ENCODE measurements at regions not wholly inside any gene's neighbourhood (a gene's known extent, or its start where the extent isn't known, plus 50 kb on each side); places are given as distances from the start of the nearest gene placed in this dataset.

GRCh38 chr4:16442296-16442695 is 216.0 kb upstream of the TAPT1 start:
- H3K27me3 ChIP-seq: no peaks in the 10 kb centered on the region
- intact Hi-C loops (cut with DNase I; ENCODE audit: low total_unique reads): no loop called here
- no peaks in the 10 kb centered on the region for H3K36me3 ChIP-seq
- peaks cover 0 to 12% (median 8%) of the 10 kb centered on the region in 4 donors for H3K9me3 ChIP-seq
- no peak overlapping the region for H3K27ac ChIP-seq
- TF ChIP-seq POLR2AphosphoS5 (IDR thresholded peaks at IDR 0.05) (no peak), CTCF (IDR thresholded peaks at IDR 0.05) (no peak), EP300 (IDR thresholded peaks at IDR 0.05) (no peak), POLR2A (IDR thresholded peaks at IDR 0.05) (no peak)
- H3K4me3 ChIP-seq: no peak overlapping the region
- WGBS, 5 donors: 32 to 41% (median 39%) methylated on average over 1 of the region's 1 CpG
- no peak for DNase-seq
- H3K4me1 ChIP-seq: no peaks in the 10 kb centered on the region

- H3K4me1 ChIP-seq: no peaks in the 10 kb centered on the region
- no peak for TF ChIP-seq POLR2AphosphoS5 (IDR thresholded peaks at IDR 0.05)
- TF ChIP-seq POLR2A (IDR thresholded peaks at IDR 0.05): no peak
- TF ChIP-seq CTCF (IDR thresholded peaks at IDR 0.05): no peak
- no peak for TF ChIP-seq EP300 (IDR thresholded peaks at IDR 0.05)
- no peaks in the 10 kb centered on the region for H3K36me3 ChIP-seq
- peaks cover 0 to 18% (median 14%) of the 10 kb centered on the region in 4 donors for H3K9me3 ChIP-seq
- no peak overlapping the region for H3K4me3 ChIP-seq
- 40 to 59% (median 47%) methylated on average over 1 of the region's 1 CpG for WGBS, 5 donors
- peak in 1 of 2 donors; percentile 75 for DNase-seq
- no peaks in the 10 kb centered on the region for H3K27me3 ChIP-seq
- intact Hi-C loops (cut with DNase I; ENCODE audit: low total_unique reads): loop anchor here (10.0 kb wide), 1 partner anchor 145 kb away; no protein-coding TSS in a partner anchor
- H3K27ac ChIP-seq: no peak overlapping the region
Measured at GRCh38 chr4:16439768-16440167, 213.5 kb upstream of the TAPT1 start.

- DNase-seq: peak in 1 of 2 donors; percentile 8
- H3K4me3 ChIP-seq: no peak overlapping the region
- H3K36me3 ChIP-seq: no peaks in the 10 kb centered on the region
- intact Hi-C loops (cut with DNase I; ENCODE audit: low total_unique reads): loop anchor here (10.0 kb wide), 1 partner anchor 144 kb away; no protein-coding TSS in a partner anchor
- TF ChIP-seq POLR2A (IDR thresholded peaks at IDR 0.05) (no peak), EP300 (IDR thresholded peaks at IDR 0.05) (no peak), POLR2AphosphoS5 (IDR thresholded peaks at IDR 0.05) (no peak), CTCF (IDR thresholded peaks at IDR 0.05) (no peak)
- no peaks in the 10 kb centered on the region for H3K4me1 ChIP-seq
- H3K9me3 ChIP-seq: peaks cover 0 to 18% (median 14%) of the 10 kb centered on the region in 4 donors
- H3K27ac ChIP-seq: no peak overlapping the region
- H3K27me3 ChIP-seq: no peaks in the 10 kb centered on the region
Measured at GRCh38 chr4:16438986-16439385, 212.7 kb upstream of the TAPT1 start.

- Histone ChIP-seq H3K9me3 (peaks cover 0 to 18% (median 14%) of the 10 kb centered on the region in 4 donors), H3K27me3 (no peaks in the 10 kb centered on the region), H3K36me3 (no peaks in the 10 kb centered on the region), H3K4me3 (no peak overlapping the region), H3K4me1 (no peaks in the 10 kb centered on the region), H3K27ac (no peak overlapping the region)
- intact Hi-C loops (cut with DNase I; ENCODE audit: low total_unique reads): loop anchor here (10.0 kb wide), 1 partner anchor 143 kb away; no protein-coding TSS in a partner anchor
- DNase-seq: no peak
- TF ChIP-seq POLR2A (IDR thresholded peaks at IDR 0.05) (no peak), POLR2AphosphoS5 (IDR thresholded peaks at IDR 0.05) (no peak), EP300 (IDR thresholded peaks at IDR 0.05) (no peak), CTCF (IDR thresholded peaks at IDR 0.05) (no peak)
- WGBS, 5 donors: 79 to 87% (median 83%) methylated on average over 2 of the region's 2 CpGs
Measured at GRCh38 chr4:16437836-16438235, 211.6 kb upstream of the TAPT1 start.
